ENCODE measurements at regions not wholly inside any gene's neighbourhood (a gene's known extent, or its start where the extent isn't known, plus 50 kb on each side); places are given as distances from the start of the nearest gene placed in this dataset.

- Histone ChIP-seq H3K4me1 (ENCODE audit: control insufficient read depth in 1 of 2, insufficient read depth in 2 of 2, low read length in 2 of 2) (no peaks in the 10 kb centered on the region), H4K20me1 (ENCODE audit: insufficient read depth) (no peaks in the 10 kb centered on the region), H3K4me2 (ENCODE audit: low read length) (no peak overlapping the region), H2AFZ (ENCODE audit: low read depth, low read length, poor library complexity, severe bottlenecking) (no peak overlapping the region), H3K36me3 (ENCODE audit: control insufficient read depth in 1 of 2, insufficient read depth in 2 of 2, low read length in 2 of 2) (no peaks in the 10 kb centered on the region), H3K27me3 (ENCODE audit: insufficient read depth, low read length) (no peaks in the 10 kb centered on the region), H3K27ac (ENCODE audit: low read depth, low read length) (no peak overlapping the region), H3K9me3 (ENCODE audit: control insufficient read depth in 1 of 2, insufficient read depth in 1 of 2, low read depth in 1 of 2, low read length in 2 of 2) (peaks cover 7 to 21% of the 10 kb centered on the region in 2 experiments; a peak in 2 of 4 replicates), H3K9me2 (ENCODE audit: insufficient read depth) (no peaks in the 10 kb centered on the region), H3K9ac (ENCODE audit: low read length) (no peak overlapping the region), H3K79me2 (ENCODE audit: insufficient read depth, low read length) (no peaks in the 10 kb centered on the region), H3K4me3 (replicated peaks in 1 of 2; ENCODE audit: low read depth in 1 of 2, low read length in 2 of 2) (no peak overlapping the region)
- DNase-seq (ENCODE audit: low read depth, low spot score) (no peak), ATAC-seq (no peak)
- RAD21 ChIA-PET (ENCODE audit: low non-redundant PET in 1 of 2, low total read pairs in 2 of 2, uncharacterized antibody in 2 of 2, unreplicated experiment in 2 of 2): no interaction called here
- BruUV-seq (replicated peaks): no TSS peak
- CTCF ChIA-PET: no interaction called here
- POLR2A ChIA-PET: no interaction called here
- TF ChIP-seq MAX (IDR thresholded peaks at IDR 0.05) (no peak), SP1 (IDR thresholded peaks at IDR 0.05; ENCODE audit: low read depth) (no peak), SIN3A (IDR thresholded peaks at IDR 0.05; ENCODE audit: low read depth) (no peak), CEBPB (IDR thresholded peaks at IDR 0.05; ENCODE audit: low read depth) (no peak), ZFX (IDR thresholded peaks at IDR 0.05) (no peak)
- intact Hi-C loops (cut with micrococcal nuclease): no loop called here
These were observed 694.0 kb downstream of the SQOR start for GRCh38 chr15:46328821-46329220.

DNA sequence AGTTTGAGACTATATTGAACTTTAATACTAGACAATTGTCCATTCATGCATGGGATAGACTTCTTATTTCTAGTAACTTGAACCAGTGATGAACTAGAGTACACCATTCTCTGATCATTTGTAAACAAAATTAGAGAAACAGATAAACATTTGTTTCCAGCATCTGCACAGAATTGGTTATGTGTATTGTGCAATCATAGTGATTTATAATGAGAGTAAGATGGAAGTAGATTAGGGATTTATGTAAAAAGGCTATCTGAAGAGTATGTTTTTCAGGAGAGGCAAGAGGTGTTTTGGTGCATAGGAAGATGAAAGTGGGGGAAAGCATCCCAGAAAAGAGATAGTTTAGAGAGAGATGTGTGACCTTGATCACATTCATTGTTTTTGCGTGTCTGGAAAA, 695.0 kb downstream of the SQOR start:
- TF ChIP-seq TCF7L2 (IDR thresholded peaks at IDR 0.05; ENCODE audit: borderline replicate concordance, extremely low read depth, insufficient read depth, insufficient read length) (no peak), RAD21 (IDR thresholded peaks at IDR 0.05; ENCODE audit: low read depth) (no peak), POLR2AphosphoS5 (IDR thresholded peaks at IDR 0.05; ENCODE audit: low read depth, low read length) (no peak), CEBPB (IDR thresholded peaks at IDR 0.05; ENCODE audit: low read depth) (no peak), SP1 (IDR thresholded peaks at IDR 0.05; ENCODE audit: low read depth) (no peak), JUND (IDR thresholded peaks at IDR 0.05) (no peak), ZNF274 (IDR thresholded peaks at IDR 0.05; ENCODE audit: low read depth, low read length) (no peak)
- intact Hi-C loops (cut with micrococcal nuclease): no loop called here
- no TSS peak for BruUV-seq (replicated peaks)

More for the DNA sequence above, 695.0 kb downstream of the SQOR start:
- no peak overlapping the region for H3K4me3 ChIP-seq (replicated peaks in 1 of 2; ENCODE audit: low read depth in 1 of 2, low read length in 2 of 2)
- ChIA-PET POLR2A (no interaction called here), RAD21 (ENCODE audit: low non-redundant PET in 1 of 2, low total read pairs in 2 of 2, uncharacterized antibody in 2 of 2, unreplicated experiment in 2 of 2) (no interaction called here), CTCF (no interaction called here)
- H3K79me2 ChIP-seq (ENCODE audit: insufficient read depth, low read length): no peaks in the 10 kb centered on the region
- no peak overlapping the region for H3K9ac ChIP-seq (ENCODE audit: low read length)
- no peaks in the 10 kb centered on the region for H3K9me2 ChIP-seq (ENCODE audit: insufficient read depth)
- H3K4me2 ChIP-seq (ENCODE audit: low read length): no peak overlapping the region
- H3K4me1 ChIP-seq (ENCODE audit: control insufficient read depth in 1 of 2, insufficient read depth in 2 of 2, low read length in 2 of 2): no peaks in the 10 kb centered on the region
- H4K20me1 ChIP-seq (ENCODE audit: insufficient read depth): no peaks in the 10 kb centered on the region
- no peaks in the 10 kb centered on the region for H3K36me3 ChIP-seq (ENCODE audit: control insufficient read depth in 1 of 2, insufficient read depth in 2 of 2, low read length in 2 of 2)
- no peaks in the 10 kb centered on the region for H3K27me3 ChIP-seq (ENCODE audit: insufficient read depth, low read length)
- no peak for ATAC-seq
- peaks cover 7 to 21% of the 10 kb centered on the region in 2 experiments; a peak in 2 of 4 replicates for H3K9me3 ChIP-seq (ENCODE audit: control insufficient read depth in 1 of 2, insufficient read depth in 1 of 2, low read depth in 1 of 2, low read length in 2 of 2)
- no peak for DNase-seq (ENCODE audit: low read depth, low spot score)
- no peak overlapping the region for H3K27ac ChIP-seq (ENCODE audit: low read depth, low read length)
- no peak overlapping the region for H2AFZ ChIP-seq (ENCODE audit: low read depth, low read length, poor library complexity, severe bottlenecking)

Measured in HCT116 (cell line).